Mammary epithelial cell (primary cell): ENCODE measurements at regions not wholly inside any gene's neighbourhood (a gene's known extent, or its start where the extent isn't known, plus 50 kb on each side); places are given as distances from the start of the nearest gene placed in this dataset.

Experiments
- EZH2 ChIP-seq: IDR thresholded peaks from 2 replicates; pipeline ENCODE4 v1.6.1; 2012; ENCODE audit warnings: low read length, inconsistent platforms, borderline replicate concordance
- TF ChIP-seq, protein P1 (sequence below), 2 donors: IDR thresholded peaks in 1 of 2; conservative IDR thresholded peaks in 1 of 2; 2 replicates each; pipeline ENCODE4 v1.5.1; 2011 to 2012; ENCODE audit warnings: inconsistent platforms in 2 of 2, low read length in 2 of 2, mild to moderate bottlenecking in 2 of 2, control low read depth in 1 of 2, low read depth in 1 of 2; ENCODE audit not compliant: insufficient read depth in 1 of 2; ENCODE audit errors: extremely low read depth in 1 of 2

DNA sequence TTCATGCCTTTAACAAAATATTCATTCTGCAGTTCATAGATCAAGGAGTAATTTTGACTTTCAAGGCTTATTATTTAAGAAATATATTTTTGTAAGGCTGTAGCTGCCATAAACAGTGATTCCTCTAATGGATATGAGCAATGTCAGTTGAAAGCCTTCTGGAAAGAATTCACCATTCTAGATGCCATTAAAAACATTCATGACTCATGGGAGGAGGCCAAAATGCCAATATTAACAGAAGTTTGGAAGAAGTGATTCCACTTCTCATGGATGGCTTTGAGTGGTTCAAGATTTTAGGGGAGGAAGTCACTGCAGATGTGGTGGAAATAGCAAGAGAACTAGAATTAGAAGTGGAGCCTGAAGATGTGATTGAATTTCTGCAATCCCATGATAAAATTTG, 229.1 kb downstream of the DEPDC1B start:
- TF ChIP-seq, protein P1, sequence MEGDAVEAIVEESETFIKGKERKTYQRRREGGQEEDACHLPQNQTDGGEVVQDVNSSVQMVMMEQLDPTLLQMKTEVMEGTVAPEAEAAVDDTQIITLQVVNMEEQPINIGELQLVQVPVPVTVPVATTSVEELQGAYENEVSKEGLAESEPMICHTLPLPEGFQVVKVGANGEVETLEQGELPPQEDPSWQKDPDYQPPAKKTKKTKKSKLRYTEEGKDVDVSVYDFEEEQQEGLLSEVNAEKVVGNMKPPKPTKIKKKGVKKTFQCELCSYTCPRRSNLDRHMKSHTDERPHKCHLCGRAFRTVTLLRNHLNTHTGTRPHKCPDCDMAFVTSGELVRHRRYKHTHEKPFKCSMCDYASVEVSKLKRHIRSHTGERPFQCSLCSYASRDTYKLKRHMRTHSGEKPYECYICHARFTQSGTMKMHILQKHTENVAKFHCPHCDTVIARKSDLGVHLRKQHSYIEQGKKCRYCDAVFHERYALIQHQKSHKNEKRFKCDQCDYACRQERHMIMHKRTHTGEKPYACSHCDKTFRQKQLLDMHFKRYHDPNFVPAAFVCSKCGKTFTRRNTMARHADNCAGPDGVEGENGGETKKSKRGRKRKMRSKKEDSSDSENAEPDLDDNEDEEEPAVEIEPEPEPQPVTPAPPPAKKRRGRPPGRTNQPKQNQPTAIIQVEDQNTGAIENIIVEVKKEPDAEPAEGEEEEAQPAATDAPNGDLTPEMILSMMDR (conservative IDR thresholded peaks at IDR 0.05 in 1 of 2, IDR thresholded peaks at IDR 0.05 in 1 of 2; ENCODE audit: extremely low read depth in 1 of 2, insufficient read depth in 1 of 2, low read depth in 1 of 2, low read length in 2 of 2) = no peak
- TF ChIP-seq EZH2 = no peak
